ENCODE measurements at regions not wholly inside any gene's neighbourhood (a gene's known extent, or its start where the extent isn't known, plus 50 kb on each side); places are given as distances from the start of the nearest gene placed in this dataset.

GRCh38 chr2:147495734-147496133 lies 349.1 kb upstream of the ACVR2A start:
- Mint-ChIP-seq H3K36me3 (ENCODE audit: low read depth) (peaks cover 16% of the 10 kb centered on the region), H3K27ac (no peak overlapping the region), H3K27me3 (ENCODE audit: low read depth) (peaks cover 3% of the 10 kb centered on the region), H3K4me1 (ENCODE audit: low read depth) (peaks cover 37% of the 10 kb centered on the region), H3K9me3 (peaks cover 28% of the 10 kb centered on the region), H3K4me3 (no peak overlapping the region)

GRCh38 chr2:147492471-147492870 lies 352.4 kb upstream of the ACVR2A start:
- peaks cover 18% of the 10 kb centered on the region for H3K36me3 Mint-ChIP-seq (ENCODE audit: low read depth)
- peaks cover 21% of the 10 kb centered on the region for H3K9me3 Mint-ChIP-seq
- peaks cover 3% of the 10 kb centered on the region for H3K27me3 Mint-ChIP-seq (ENCODE audit: low read depth)
- H3K4me1 Mint-ChIP-seq (ENCODE audit: low read depth) = peaks cover 29% of the 10 kb centered on the region
- no peak overlapping the region for H3K4me3 Mint-ChIP-seq
- no peak overlapping the region for H3K27ac Mint-ChIP-seq

- H3K4me3 Mint-ChIP-seq = no peak overlapping the region
- no peaks in the 10 kb centered on the region for H3K27me3 Mint-ChIP-seq (ENCODE audit: low read depth)
- no peak overlapping the region for H3K27ac Mint-ChIP-seq
- H3K9me3 Mint-ChIP-seq = peaks cover 17% of the 10 kb centered on the region
- H3K36me3 Mint-ChIP-seq (ENCODE audit: low read depth) = peaks cover 14% of the 10 kb centered on the region
- peaks cover 25% of the 10 kb centered on the region for H3K4me1 Mint-ChIP-seq (ENCODE audit: low read depth)
These were observed 353.3 kb upstream of the ACVR2A start for GRCh38 chr2:147491506-147491905.

GRCh38 chr2:147490401-147491261 lies 354.2 kb upstream of the ACVR2A start:
- H3K27me3 Mint-ChIP-seq (ENCODE audit: low read depth) = no peaks in the 10 kb centered on the region
- H3K27ac Mint-ChIP-seq = peak overlapping the region; percentile 50
- peaks cover 14% of the 10 kb centered on the region for H3K36me3 Mint-ChIP-seq (ENCODE audit: low read depth)
- H3K4me3 Mint-ChIP-seq = peak overlapping the region; percentile 3
- H3K9me3 Mint-ChIP-seq = peaks cover 17% of the 10 kb centered on the region
- H3K4me1 Mint-ChIP-seq (ENCODE audit: low read depth) = peaks cover 25% of the 10 kb centered on the region

GRCh38 chr2:147488472-147488871 lies 356.4 kb upstream of the ACVR2A start:
- Mint-ChIP-seq H3K36me3 (ENCODE audit: low read depth) (peaks cover 7% of the 10 kb centered on the region), H3K4me3 (no peak overlapping the region), H3K27ac (no peak overlapping the region), H3K4me1 (ENCODE audit: low read depth) (peaks cover 25% of the 10 kb centered on the region), H3K27me3 (ENCODE audit: low read depth) (no peaks in the 10 kb centered on the region), H3K9me3 (peaks cover 5% of the 10 kb centered on the region)

- Mint-ChIP-seq H3K9me3 (peaks cover 4% of the 10 kb centered on the region), H3K4me3 (no peak overlapping the region), H3K27ac (no peak overlapping the region), H3K36me3 (ENCODE audit: low read depth) (peaks cover 6% of the 10 kb centered on the region), H3K4me1 (ENCODE audit: low read depth) (peaks cover 28% of the 10 kb centered on the region), H3K27me3 (ENCODE audit: low read depth) (no peaks in the 10 kb centered on the region)
These were observed 356.9 kb upstream of the ACVR2A start for GRCh38 chr2:147487978-147488289.

GRCh38 chr2:147487286-147487977 lies 357.4 kb upstream of the ACVR2A start:
- H3K27ac Mint-ChIP-seq = no peak overlapping the region
- H3K4me3 Mint-ChIP-seq = no peak overlapping the region
- H3K4me1 Mint-ChIP-seq (ENCODE audit: low read depth) = peaks cover 25% of the 10 kb centered on the region
- H3K36me3 Mint-ChIP-seq (ENCODE audit: low read depth) = peaks cover 6% of the 10 kb centered on the region
- no peaks in the 10 kb centered on the region for H3K27me3 Mint-ChIP-seq (ENCODE audit: low read depth)
- H3K9me3 Mint-ChIP-seq = peaks cover 4% of the 10 kb centered on the region

- Mint-ChIP-seq H3K9me3 (no peaks in the 10 kb centered on the region), H3K27ac (no peak overlapping the region), H3K4me3 (no peak overlapping the region), H3K36me3 (ENCODE audit: low read depth) (peaks cover 3% of the 10 kb centered on the region), H3K27me3 (ENCODE audit: low read depth) (no peaks in the 10 kb centered on the region), H3K4me1 (ENCODE audit: low read depth) (peaks cover 10% of the 10 kb centered on the region)
These were observed 359.5 kb upstream of the ACVR2A start for GRCh38 chr2:147485210-147485851.

- H3K27me3 Mint-ChIP-seq (ENCODE audit: low read depth) = no peaks in the 10 kb centered on the region
- H3K9me3 Mint-ChIP-seq = no peaks in the 10 kb centered on the region
- peaks cover 6% of the 10 kb centered on the region for H3K4me1 Mint-ChIP-seq (ENCODE audit: low read depth)
- peaks cover under 1% of the 10 kb centered on the region for H3K36me3 Mint-ChIP-seq (ENCODE audit: low read depth)
- H3K4me3 Mint-ChIP-seq = no peak overlapping the region
- no peak overlapping the region for H3K27ac Mint-ChIP-seq
These were observed 360.9 kb upstream of the ACVR2A start for GRCh38 chr2:147483911-147484310.

GRCh38 chr2:147482916-147483669 lies 361.7 kb upstream of the ACVR2A start:
- peaks cover 5% of the 10 kb centered on the region for H3K4me1 Mint-ChIP-seq (ENCODE audit: low read depth)

GRCh38 chr2:147482111-147482895 lies 362.5 kb upstream of the ACVR2A start:
- no peak overlapping the region for H3K4me3 Mint-ChIP-seq
- no peak overlapping the region for H3K27ac Mint-ChIP-seq
- H3K4me1 Mint-ChIP-seq (ENCODE audit: low read depth) = peaks cover 3% of the 10 kb centered on the region
- no peaks in the 10 kb centered on the region for H3K36me3 Mint-ChIP-seq (ENCODE audit: low read depth)
- no peaks in the 10 kb centered on the region for H3K27me3 Mint-ChIP-seq (ENCODE audit: low read depth)
- H3K9me3 Mint-ChIP-seq = no peaks in the 10 kb centered on the region

More at GRCh38 chr2:147482916-147483669, 361.7 kb upstream of the ACVR2A start:
- Mint-ChIP-seq H3K27ac (no peak overlapping the region), H3K36me3 (ENCODE audit: low read depth) (no peaks in the 10 kb centered on the region), H3K4me3 (no peak overlapping the region), H3K9me3 (no peaks in the 10 kb centered on the region), H3K27me3 (ENCODE audit: low read depth) (no peaks in the 10 kb centered on the region)

GRCh38 chr2:147479358-147479757 lies 365.5 kb upstream of the ACVR2A start:
- Mint-ChIP-seq H3K9me3 (peaks cover 4% of the 10 kb centered on the region), H3K36me3 (ENCODE audit: low read depth) (no peaks in the 10 kb centered on the region), H3K4me3 (no peak overlapping the region), H3K27me3 (ENCODE audit: low read depth) (no peaks in the 10 kb centered on the region), H3K4me1 (ENCODE audit: low read depth) (peaks cover 3% of the 10 kb centered on the region), H3K27ac (no peak overlapping the region)

GRCh38 chr2:147473075-147473474 lies 371.8 kb upstream of the ACVR2A start:
- Mint-ChIP-seq H3K27ac (no peak overlapping the region), H3K27me3 (ENCODE audit: low read depth) (no peaks in the 10 kb centered on the region), H3K4me1 (ENCODE audit: low read depth) (no peaks in the 10 kb centered on the region), H3K9me3 (peaks cover 4% of the 10 kb centered on the region), H3K36me3 (ENCODE audit: low read depth) (no peaks in the 10 kb centered on the region), H3K4me3 (no peak overlapping the region)

- Mint-ChIP-seq H3K4me1 (ENCODE audit: low read depth) (no peaks in the 10 kb centered on the region), H3K9me3 (peaks cover 4% of the 10 kb centered on the region), H3K36me3 (ENCODE audit: low read depth) (no peaks in the 10 kb centered on the region)
These were observed 373.7 kb upstream of the ACVR2A start for GRCh38 chr2:147471126-147471525.

More at GRCh38 chr2:147471126-147471525, 373.7 kb upstream of the ACVR2A start:
- H3K4me3 Mint-ChIP-seq = no peak overlapping the region
- no peaks in the 10 kb centered on the region for H3K27me3 Mint-ChIP-seq (ENCODE audit: low read depth)
- no peak overlapping the region for H3K27ac Mint-ChIP-seq

Data from T-helper 1 cell treated with Interleukin-12 subunit alpha and Interleukin-12 subunit beta and Interleukin-4 antibody, amounts not matched to agents 30 μg/mL and 1 μg/mL, for 36 hours (primary cell).